SU-DHL-6 (cell line): ENCODE measurements at regions not wholly inside any gene's neighbourhood (a gene's known extent, or its start where the extent isn't known, plus 50 kb on each side); places are given as distances from the start of the nearest gene placed in this dataset.

ENCODE experiments used
- H2AFZ ChIP-seq: fragments of 200-600 bp; sonication (generic); 2 replicates; pipeline ENCODE4 v1.6.1; 2014; ENCODE audit warnings: low read depth, mild to moderate bottlenecking, moderate library complexity, mixed read lengths, antibody characterized with exemption, low read length; ENCODE audit not compliant: severe bottlenecking
- H3F3A ChIP-seq: fragments of 200-600 bp; shearing (Covaris generic); 2 replicates; pipeline ENCODE4 v1.6.0; 2016; ENCODE audit warnings: antibody characterized with exemption, mild to moderate bottlenecking; ENCODE audit not compliant: insufficient read depth
- H3K27ac ChIP-seq: fragments of 200-600 bp; sonication (generic); 2 replicates; pipeline ENCODE4 v1.5.1; 2016; ENCODE audit warnings: low read depth, mild to moderate bottlenecking, low read length, moderate library complexity, mixed read lengths
- H3K27me3 ChIP-seq: fragments of 200-600 bp; sonication (generic), shearing (Covaris generic); 2 replicates; pipeline ENCODE4 v1.6.0; 2014; ENCODE audit warnings: mild to moderate bottlenecking, low read length
- H3K36me3 ChIP-seq: fragments of 200-600 bp; sonication (generic); 2 replicates; pipeline ENCODE4 v1.6.1; 2014; ENCODE audit warnings: mild to moderate bottlenecking, low read length, mixed read lengths
- H3K4me2 ChIP-seq: fragments of 300-600, 200-600 bp; shearing (Covaris generic), sonication (generic); 2 replicates; pipeline ENCODE4 v1.6.0; 2014; ENCODE audit warnings: low read length, low read depth, mild to moderate bottlenecking; ENCODE audit not compliant: poor library complexity, severe bottlenecking
- H3K4me3 ChIP-seq: fragments of 200-600 bp; sonication (generic); 2 replicates; pipeline ENCODE4 v1.5.1; 2014; ENCODE audit warnings: antibody characterized with exemption, low read length, mild to moderate bottlenecking, mixed read lengths; ENCODE audit not compliant: insufficient read depth, poor library complexity, severe bottlenecking
- H3K79me2 ChIP-seq: fragments of 200-600 bp; sonication (generic); 2 replicates; pipeline ENCODE4 v1.6.1; 2014; ENCODE audit warnings: mild to moderate bottlenecking, low read length, moderate library complexity; ENCODE audit not compliant: insufficient read depth
- H3K9ac ChIP-seq: fragments of 200-600 bp; sonication (generic); 2 replicates; pipeline ENCODE4 v1.7.0; 2014; ENCODE audit warnings: mild to moderate bottlenecking, low read length
- H3K9me2 ChIP-seq: fragments of 200-600 bp; sonication (generic); replicated peaks from 2 replicates; pipeline ENCODE4 v1.6.1; 2014; ENCODE audit warnings: low read length; ENCODE audit not compliant: insufficient read depth
- H3K9me3 ChIP-seq: fragments of 200-600 bp; sonication (generic); 2 replicates; pipeline ENCODE4 v1.6.1; 2014; ENCODE audit warnings: low read length, mixed read lengths; ENCODE audit not compliant: insufficient read depth
- H4K20me1 ChIP-seq: fragments of 200-600 bp; sonication (generic); 2 replicates; pipeline ENCODE4 v1.6.1; 2014; ENCODE audit warnings: low read depth, mild to moderate bottlenecking, antibody characterized with exemption, low read length, moderate library complexity, mixed read lengths
- CTCF ChIP-seq: fragments of 200-600 bp; sonication (generic); IDR thresholded peaks from one replicate; pipeline ENCODE4 v1.5.1; 2017; ENCODE audit warnings: antibody characterized with exemption, mild to moderate bottlenecking, low read length, moderate library complexity; ENCODE audit not compliant: insufficient read depth, poor library complexity, severe bottlenecking
- EZH2phosphoT487 ChIP-seq: fragments of 200-600 bp; sonication (generic), shearing (Covaris generic); conservative IDR thresholded peaks from 2 replicates; pipeline ENCODE4 v1.6.1; 2018; ENCODE audit warnings: mild to moderate bottlenecking, antibody characterized with exemption, low read length, moderate library complexity, mixed read lengths

GRCh38 chrX:10072786-10073568, 83.8 kb upstream of the CLCN4 start:
- no peak overlapping the region for H2AFZ ChIP-seq
- no peaks in the 10 kb centered on the region for H3K9me2 ChIP-seq
- no peak overlapping the region for H3K4me2 ChIP-seq
- no peak overlapping the region for H3K4me3 ChIP-seq
- no peak overlapping the region for H3K27ac ChIP-seq
- H3K36me3 ChIP-seq, result 0 out of 2 replicates have a peak, but pooled peaks cover 8% of the 10 kb centered on the region
- no peaks in the 10 kb centered on the region for H4K20me1 ChIP-seq
- 0 out of 2 replicates have a peak, but pooled peaks cover 4% of the 10 kb centered on the region for H3K79me2 ChIP-seq
- no peaks in the 10 kb centered on the region for H3K9me3 ChIP-seq
- no peak overlapping the region for H3K9ac ChIP-seq
- TF ChIP-seq EZH2phosphoT487 (no peak), CTCF (no peak)
- no peaks in the 10 kb centered on the region for H3F3A ChIP-seq
- no peaks in the 10 kb centered on the region for H3K27me3 ChIP-seq

DNA sequence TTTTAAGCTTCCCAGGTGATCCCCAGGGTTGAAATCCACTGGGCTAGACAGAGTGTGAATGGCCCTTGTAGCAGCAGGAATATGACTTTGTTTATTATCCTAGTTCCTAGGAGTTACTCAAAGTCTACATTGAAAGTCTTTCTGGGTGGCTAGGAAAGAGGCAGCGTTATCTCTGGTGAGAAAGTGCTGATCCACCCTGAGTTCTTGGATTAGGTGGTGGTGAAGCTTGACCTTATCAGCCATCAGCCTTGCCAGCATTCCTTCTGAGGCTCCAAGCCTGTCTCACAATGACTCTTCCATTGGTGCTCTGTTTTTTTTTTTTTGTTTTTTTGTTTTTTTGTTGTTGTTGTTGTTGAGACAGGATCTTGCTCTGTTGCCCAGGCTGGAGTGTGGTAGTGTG, 83.1 kb upstream of the CLCN4 start:
- Histone ChIP-seq H2AFZ (no peak overlapping the region), H3K27ac (no peak overlapping the region), H4K20me1 (no peaks in the 10 kb centered on the region), H3K27me3 (no peaks in the 10 kb centered on the region), H3F3A (peaks cover 3% of the 10 kb centered on the region; the same call in 1 of the 2 replicates), H3K9me3 (no peaks in the 10 kb centered on the region), H3K9ac (no peak overlapping the region), H3K36me3 (0 out of 2 replicates have a peak, but pooled peaks cover 7% of the 10 kb centered on the region), H3K4me3 (no peak overlapping the region), H3K9me2 (no peaks in the 10 kb centered on the region), H3K79me2 (0 out of 2 replicates have a peak, but pooled peaks cover 4% of the 10 kb centered on the region), H3K4me2 (no peak overlapping the region)
- TF ChIP-seq CTCF (no peak), EZH2phosphoT487 (no peak)

GRCh38 chrX:10074241-10074941, 82.4 kb upstream of the CLCN4 start:
- no peak overlapping the region for H2AFZ ChIP-seq
- no peaks in the 10 kb centered on the region for H3K27me3 ChIP-seq
- H3K9ac ChIP-seq, result no peak overlapping the region
- peaks cover 3% of the 10 kb centered on the region; the same call in 1 of the 2 replicates for H3F3A ChIP-seq
- H3K79me2 ChIP-seq, result 0 out of 2 replicates have a peak, but pooled peaks cover 4% of the 10 kb centered on the region
- H4K20me1 ChIP-seq, result no peaks in the 10 kb centered on the region
- 0 out of 2 replicates have a peak, but pooled peaks cover 1% of the 10 kb centered on the region for H3K36me3 ChIP-seq
- no peak overlapping the region for H3K4me3 ChIP-seq
- no peaks in the 10 kb centered on the region for H3K9me2 ChIP-seq
- H3K27ac ChIP-seq, result no peak overlapping the region; the same call in 1 of the 2 replicates
- no peaks in the 10 kb centered on the region for H3K9me3 ChIP-seq
- H3K4me2 ChIP-seq, result no peak overlapping the region
- no peak for TF ChIP-seq EZH2phosphoT487
